Hepatocyte (in vitro differentiated cells): ENCODE measurements at regions not wholly inside any gene's neighbourhood (a gene's known extent, or its start where the extent isn't known, plus 50 kb on each side); places are given as distances from the start of the nearest gene placed in this dataset.

Experiments used
- DNase-seq: peaks from one replicate; pipeline ENCODE4 v3.0.0-alpha.2; 2016; ENCODE audit warnings: low spot score
- H2AFZ ChIP-seq: fragments of 200-600 bp; sonication (generic); 2 replicates; pipeline ENCODE4 v1.6.0; 2016; ENCODE audit warnings: antibody characterized with exemption, mild to moderate bottlenecking
- H3K27ac ChIP-seq: fragments of 200-600 bp; sonication (generic); 2 replicates; pipeline ENCODE4 v1.5.1; 2016; ENCODE audit warnings: mild to moderate bottlenecking
- H3K27me3 ChIP-seq: fragments of 200-600 bp; sonication (generic); 2 replicates; pipeline ENCODE4 v1.6.1; 2016
- H3K36me3 ChIP-seq: fragments of 200-600 bp; sonication (generic); replicated peaks from 2 replicates; pipeline ENCODE4 v1.5.1; 2016; ENCODE audit warnings: low read depth; ENCODE audit not compliant: insufficient read depth
- H3K4me1 ChIP-seq: fragments of 200-600 bp; sonication (generic); 2 replicates; pipeline ENCODE4 v1.5.1; 2016; ENCODE audit warnings: mild to moderate bottlenecking, moderate library complexity; ENCODE audit not compliant: insufficient read depth
- H3K4me2 ChIP-seq: fragments of 200-600 bp; sonication (generic); 2 replicates; pipeline ENCODE4 v1.6.0; 2016
- H3K4me3 ChIP-seq: fragments of 200-600 bp; sonication (generic); 2 replicates; pipeline ENCODE4 v1.5.1; 2016; ENCODE audit warnings: mild to moderate bottlenecking
- H3K79me2 ChIP-seq: fragments of 200-600 bp; sonication (generic); 2 replicates; pipeline ENCODE4 v1.6.0; 2017; ENCODE audit warnings: mild to moderate bottlenecking
- H3K9me2 ChIP-seq: fragments of 200-600 bp; sonication (generic); replicated peaks from 2 replicates; pipeline ENCODE4 v1.6.0; 2017; ENCODE audit warnings: mild to moderate bottlenecking; ENCODE audit not compliant: insufficient read depth
- H3K9me3 ChIP-seq: fragments of 200-600 bp; sonication (generic); 2 replicates; pipeline ENCODE4 v1.5.1; 2016; ENCODE audit warnings: low read depth, mild to moderate bottlenecking
- H4K20me1 ChIP-seq: fragments of 200-600 bp; sonication (generic); 2 replicates; pipeline ENCODE4 v1.6.0; 2016; ENCODE audit warnings: mild to moderate bottlenecking; ENCODE audit not compliant: insufficient read depth, poor library complexity, severe bottlenecking
- CTCF ChIP-seq: fragments of 200-600 bp; sonication (generic); IDR thresholded peaks from 2 replicates; pipeline ENCODE4 v1.5.1; 2016; ENCODE audit warnings: antibody characterized with exemption, mild to moderate bottlenecking; ENCODE audit not compliant: poor library complexity
- EZH2 ChIP-seq: fragments of 200-600 bp; sonication (generic); IDR thresholded peaks from 2 replicates; pipeline ENCODE4 v1.6.1; 2016; ENCODE audit warnings: antibody characterized with exemption, mild to moderate bottlenecking, borderline replicate concordance
- EZH2phosphoT487 ChIP-seq: fragments of 200-600 bp; sonication (generic); IDR thresholded peaks from one replicate; pipeline ENCODE4 v1.6.1; 2018; ENCODE audit warnings: antibody characterized with exemption, mild to moderate bottlenecking, low read depth, moderate library complexity; ENCODE audit not compliant: unreplicated experiment, severe bottlenecking
- WGBS: methylation state at CpG from one replicate; pipeline ENCODE4 v1.1.6; 2016; ENCODE audit warnings: low lambda C conversion rate; ENCODE audit errors: missing lambda C conversion rate; 5-methylcytosine and 5-hydroxymethylcytosine counted together

GRCh38 chr21:24935991-24936390 lies 671.3 kb downstream of the MRPL39 start:
- H3K36me3 ChIP-seq, result no peaks in the 10 kb centered on the region
- H3K4me2 ChIP-seq, result no peak overlapping the region
- no peak for TF ChIP-seq EZH2phosphoT487
- TF ChIP-seq CTCF, result no peak
- no peak for TF ChIP-seq EZH2
- H3K27ac ChIP-seq, result no peak overlapping the region
- WGBS, result 83% methylated on average over 2 of the region's 2 CpGs
- H3K9me2 ChIP-seq, result no peaks in the 10 kb centered on the region
- no peak overlapping the region for H3K4me3 ChIP-seq
- no peaks in the 10 kb centered on the region for H4K20me1 ChIP-seq
- no peaks in the 10 kb centered on the region for H3K27me3 ChIP-seq
- H3K4me1 ChIP-seq, result no peaks in the 10 kb centered on the region
- DNase-seq, result no peak
- H3K79me2 ChIP-seq, result no peaks in the 10 kb centered on the region
- H2AFZ ChIP-seq, result no peak overlapping the region
- H3K9me3 ChIP-seq, result no peaks in the 10 kb centered on the region

- DNase-seq, result no peak
- H3K9me2 ChIP-seq, result no peaks in the 10 kb centered on the region
- H3K4me1 ChIP-seq, result no peaks in the 10 kb centered on the region
- no peaks in the 10 kb centered on the region for H3K79me2 ChIP-seq
- no peaks in the 10 kb centered on the region for H3K36me3 ChIP-seq
- H3K4me3 ChIP-seq, result no peak overlapping the region
- H3K4me2 ChIP-seq, result no peak overlapping the region
- 45% methylated on average over 1 of the region's 1 CpG for WGBS
- H2AFZ ChIP-seq, result no peak overlapping the region
- TF ChIP-seq EZH2, result no peak
- TF ChIP-seq EZH2phosphoT487, result no peak
- no peak for TF ChIP-seq CTCF
- no peaks in the 10 kb centered on the region for H3K9me3 ChIP-seq
- no peaks in the 10 kb centered on the region for H4K20me1 ChIP-seq
- H3K27ac ChIP-seq, result peak overlapping the region; percentile 61
- H3K27me3 ChIP-seq, result no peaks in the 10 kb centered on the region
Measured at GRCh38 chr21:24910591-24910990, 696.7 kb downstream of the MRPL39 start.

GRCh38 chr21:24903994-24904635 lies 703.2 kb downstream of the MRPL39 start:
- no peak overlapping the region for H3K27ac ChIP-seq
- no peaks in the 10 kb centered on the region for H3K9me2 ChIP-seq
- no peaks in the 10 kb centered on the region for H3K79me2 ChIP-seq
- H3K27me3 ChIP-seq, result no peaks in the 10 kb centered on the region
- no peak for DNase-seq
- TF ChIP-seq CTCF, result no peak
- TF ChIP-seq EZH2phosphoT487, result no peak
- no peak for TF ChIP-seq EZH2
- H2AFZ ChIP-seq, result no peak overlapping the region
- no peaks in the 10 kb centered on the region for H3K4me1 ChIP-seq
- H3K4me2 ChIP-seq, result no peak overlapping the region
- no peak overlapping the region for H3K4me3 ChIP-seq
- no peaks in the 10 kb centered on the region for H3K9me3 ChIP-seq
- 70% methylated on average over 1 of the region's 1 CpG for WGBS
- H3K36me3 ChIP-seq, result no peaks in the 10 kb centered on the region
- H4K20me1 ChIP-seq, result no peaks in the 10 kb centered on the region
